Stimulated activated memory B cell treated with anti-CD40 and anti-IgM and Interleukin-4, amounts not matched to agents 10 μg/mL and 1 μg/mL and 100 μg/mL, for 72 hours (primary cell): ENCODE measurements at regions not wholly inside any gene's neighbourhood (a gene's known extent, or its start where the extent isn't known, plus 50 kb on each side); places are given as distances from the start of the nearest gene placed in this dataset.

Experiments
- ATAC-seq: fragments of 150-1000 bp; cut with Tn5 transposase; 2 replicates; pipeline ENCODE4 v1.10.0; 2021
- H3K27ac Mint-ChIP-seq: one replicate; pipeline ENCODE4 v1.8.0; 2022; ENCODE audit warnings: mild to moderate bottlenecking, mixed read lengths
- H3K27me3 Mint-ChIP-seq: one replicate; pipeline ENCODE4 v1.8.0; 2022; ENCODE audit warnings: mixed read lengths
- H3K36me3 Mint-ChIP-seq: one replicate; pipeline ENCODE4 v1.8.0; 2022; ENCODE audit warnings: mixed read lengths
- H3K4me1 Mint-ChIP-seq: one replicate; pipeline ENCODE4 v1.8.0; 2022; ENCODE audit warnings: mixed read lengths
- H3K4me3 Mint-ChIP-seq: one replicate; pipeline ENCODE4 v1.8.0; 2022; ENCODE audit warnings: mild to moderate bottlenecking, moderate library complexity, mixed read lengths
- H3K9me3 Mint-ChIP-seq: one replicate; pipeline ENCODE4 v1.8.0; 2022; ENCODE audit warnings: mixed read lengths

DNA sequence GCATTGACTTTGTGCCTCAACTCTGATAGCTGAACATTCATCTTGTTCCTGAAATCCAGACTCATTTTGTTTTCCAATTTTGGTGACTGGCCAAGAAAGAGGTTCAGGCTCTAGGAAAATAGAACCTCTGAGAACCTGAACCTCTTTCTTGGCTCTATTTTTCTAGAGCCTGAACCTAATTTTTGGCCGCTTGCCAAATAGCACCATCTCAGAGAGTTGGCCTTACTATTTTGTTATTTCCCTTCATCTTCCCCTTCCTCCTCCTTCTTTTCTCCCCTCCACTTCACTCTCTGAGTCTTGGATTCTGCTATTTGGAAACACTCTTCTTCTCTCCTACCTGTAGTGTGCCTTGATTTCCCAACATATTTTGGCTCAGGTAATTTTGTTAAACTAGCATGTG, 114.4 kb upstream of the CNTN1 start:
- H3K36me3 Mint-ChIP-seq, result no peaks in the 10 kb centered on the region
- no peaks in the 10 kb centered on the region for H3K27me3 Mint-ChIP-seq
- H3K4me1 Mint-ChIP-seq, result no peaks in the 10 kb centered on the region
- no peak for ATAC-seq
- H3K4me3 Mint-ChIP-seq, result no peak overlapping the region
- H3K27ac Mint-ChIP-seq, result no peak overlapping the region
- peaks cover 8% of the 10 kb centered on the region for H3K9me3 Mint-ChIP-seq

DNA sequence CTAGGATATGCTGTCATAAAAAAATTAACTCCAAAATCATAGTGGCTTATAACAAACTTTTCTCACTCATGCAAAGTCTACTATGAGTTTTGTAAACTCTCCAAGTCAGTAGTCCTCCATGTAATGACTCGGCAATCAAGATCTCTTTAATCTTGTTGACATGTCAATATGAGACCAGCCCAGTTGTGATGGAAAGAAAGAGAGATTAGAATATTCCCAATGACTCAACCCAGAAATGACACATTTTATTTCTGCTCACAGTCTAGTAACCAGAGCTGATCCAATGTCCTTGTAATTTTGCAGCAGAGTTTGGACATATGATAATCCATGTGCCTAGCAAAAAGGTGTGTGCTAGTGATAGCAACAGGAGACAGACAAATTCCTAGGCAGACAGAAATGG, 112.6 kb upstream of the CNTN1 start:
- ATAC-seq, result no peak
- Mint-ChIP-seq H3K4me1 (no peaks in the 10 kb centered on the region), H3K9me3 (peaks cover 8% of the 10 kb centered on the region), H3K4me3 (no peak overlapping the region), H3K27me3 (no peaks in the 10 kb centered on the region), H3K36me3 (no peaks in the 10 kb centered on the region), H3K27ac (no peak overlapping the region)

DNA sequence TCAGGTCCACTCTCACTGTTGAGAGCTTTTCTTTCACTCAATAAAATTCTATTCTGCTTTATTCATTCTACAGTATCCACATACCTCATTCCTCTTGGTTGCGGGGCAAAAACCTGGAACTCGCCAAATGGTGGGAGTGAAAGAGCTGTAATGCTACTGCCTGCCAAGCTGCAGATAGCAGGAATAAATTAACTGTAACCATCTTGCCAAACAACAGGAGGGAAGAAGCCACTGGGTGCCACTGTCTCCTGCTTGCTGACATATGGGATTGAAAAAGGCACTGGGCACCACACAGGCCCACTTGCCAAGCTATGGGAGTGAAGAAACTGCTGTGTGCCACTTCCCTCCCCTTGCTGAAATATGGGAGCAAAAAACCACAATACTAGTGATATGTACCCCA, 111.9 kb upstream of the CNTN1 start:
- Mint-ChIP-seq H3K4me3 (no peak overlapping the region), H3K36me3 (no peaks in the 10 kb centered on the region), H3K9me3 (peaks cover 8% of the 10 kb centered on the region), H3K4me1 (no peaks in the 10 kb centered on the region), H3K27ac (no peak overlapping the region), H3K27me3 (no peaks in the 10 kb centered on the region)
- no peak for ATAC-seq

DNA sequence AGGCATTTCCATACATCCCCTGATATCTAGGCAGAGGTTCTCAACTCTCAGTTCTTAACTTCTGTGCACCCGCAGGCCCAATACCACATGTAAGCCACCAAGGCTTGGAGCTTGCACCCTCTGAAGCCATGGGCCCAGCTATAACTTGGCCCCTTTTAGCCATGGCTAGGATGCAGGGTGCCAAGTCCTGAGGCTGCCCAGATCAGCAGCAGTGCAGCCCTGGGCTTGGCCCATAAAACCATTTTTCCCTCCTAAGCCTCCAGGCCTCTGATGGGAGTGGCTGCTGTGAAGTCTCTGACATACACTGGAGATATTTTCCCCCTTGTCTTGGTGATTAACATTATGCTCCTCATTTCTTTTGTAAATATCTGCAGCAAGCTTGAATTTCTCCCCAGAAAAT, 110.3 kb upstream of the CNTN1 start:
- peaks cover 8% of the 10 kb centered on the region for H3K9me3 Mint-ChIP-seq
- no peak for ATAC-seq
- H3K4me3 Mint-ChIP-seq, result no peak overlapping the region
- no peaks in the 10 kb centered on the region for H3K4me1 Mint-ChIP-seq
- H3K36me3 Mint-ChIP-seq, result no peaks in the 10 kb centered on the region
- no peak overlapping the region for H3K27ac Mint-ChIP-seq
- no peaks in the 10 kb centered on the region for H3K27me3 Mint-ChIP-seq

DNA sequence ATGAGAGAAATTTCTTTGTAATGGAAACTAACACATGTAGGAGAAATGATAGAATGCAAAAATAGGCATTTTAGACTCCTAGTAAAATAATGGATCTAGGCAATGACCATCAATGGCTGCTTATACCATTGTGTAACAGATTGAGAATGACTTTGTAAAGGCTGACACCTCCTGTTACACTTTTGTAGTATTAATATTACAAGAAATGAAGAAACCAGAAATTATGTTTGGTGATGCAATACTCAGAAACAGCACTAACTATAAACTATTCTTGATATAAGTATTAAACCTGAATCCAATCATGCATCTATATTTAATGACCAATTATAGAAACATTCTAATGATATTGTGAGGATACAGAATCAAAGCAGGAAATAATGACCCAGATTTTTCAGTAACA, 108.5 kb upstream of the CNTN1 start:
- Mint-ChIP-seq H3K4me1 (no peaks in the 10 kb centered on the region), H3K27me3 (no peaks in the 10 kb centered on the region), H3K27ac (no peak overlapping the region), H3K4me3 (no peak overlapping the region), H3K9me3 (peaks cover 9% of the 10 kb centered on the region), H3K36me3 (no peaks in the 10 kb centered on the region)
- ATAC-seq, result no peak

DNA sequence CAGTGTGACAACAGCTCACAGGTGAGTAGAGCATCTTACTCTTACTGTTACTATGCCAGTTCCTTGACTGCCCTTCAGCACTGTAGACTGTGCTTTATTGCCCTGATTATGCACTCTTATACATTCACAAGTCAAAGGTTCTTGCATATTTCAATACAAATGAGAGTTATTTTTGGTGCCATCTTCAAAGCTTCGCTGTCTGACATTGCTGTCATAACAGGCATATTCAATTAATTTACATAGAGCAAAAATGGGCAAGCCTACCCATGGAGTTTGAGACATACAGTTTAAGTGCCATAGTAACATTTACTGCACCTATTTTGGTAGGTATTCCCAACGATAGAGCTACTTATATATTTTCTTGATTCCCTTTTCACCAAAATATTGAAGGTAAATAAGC, 107.5 kb upstream of the CNTN1 start:
- no peaks in the 10 kb centered on the region for H3K36me3 Mint-ChIP-seq
- H3K4me3 Mint-ChIP-seq, result no peak overlapping the region
- ATAC-seq, result no peak
- H3K27me3 Mint-ChIP-seq, result no peaks in the 10 kb centered on the region
- H3K9me3 Mint-ChIP-seq, result peaks cover 17% of the 10 kb centered on the region
- H3K4me1 Mint-ChIP-seq, result no peaks in the 10 kb centered on the region
- H3K27ac Mint-ChIP-seq, result no peak overlapping the region

DNA sequence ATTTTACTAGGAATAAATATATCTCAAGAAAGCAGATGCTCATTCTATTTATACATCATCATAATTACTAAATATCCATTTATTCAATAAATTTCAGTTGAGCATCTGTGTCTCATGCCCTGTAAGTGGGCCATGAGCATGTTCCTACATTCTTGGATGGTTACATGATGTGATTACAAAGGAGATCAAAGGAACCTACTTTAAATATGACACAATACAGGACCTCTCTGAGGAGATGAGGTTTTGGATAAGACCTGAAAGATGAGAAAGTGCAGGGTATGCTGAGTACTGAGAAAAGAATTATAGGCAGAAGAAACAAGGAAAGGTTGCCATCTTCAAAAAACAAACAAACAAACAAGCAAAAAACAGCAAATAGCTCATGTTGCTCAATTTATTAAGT, 105.4 kb upstream of the CNTN1 start:
- no peaks in the 10 kb centered on the region for H3K4me1 Mint-ChIP-seq
- H3K27me3 Mint-ChIP-seq, result no peaks in the 10 kb centered on the region
- H3K36me3 Mint-ChIP-seq, result no peaks in the 10 kb centered on the region
- ATAC-seq, result no peak
- H3K9me3 Mint-ChIP-seq, result peaks cover 21% of the 10 kb centered on the region
- H3K4me3 Mint-ChIP-seq, result no peak overlapping the region
- H3K27ac Mint-ChIP-seq, result no peak overlapping the region

DNA sequence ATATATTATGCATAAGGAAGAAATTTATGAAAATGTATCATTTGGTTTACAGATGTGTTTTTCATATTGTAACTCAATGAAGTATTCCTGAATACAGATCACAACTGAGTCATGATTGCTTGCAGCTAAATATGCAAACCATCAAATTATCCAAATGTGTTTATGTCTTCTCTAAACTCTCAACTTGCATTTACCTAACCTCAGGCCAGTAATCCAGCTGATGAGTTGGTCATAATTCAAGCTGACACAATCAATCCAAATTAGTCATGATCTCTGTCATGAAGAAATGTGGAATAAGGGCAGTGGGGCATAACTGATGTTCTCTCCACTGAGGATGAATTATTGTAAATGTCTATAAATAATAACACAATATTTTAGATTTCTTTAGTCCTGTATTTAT, 104.8 kb upstream of the CNTN1 start:
- no peaks in the 10 kb centered on the region for H3K36me3 Mint-ChIP-seq
- no peak overlapping the region for H3K27ac Mint-ChIP-seq
- H3K9me3 Mint-ChIP-seq, result peaks cover 20% of the 10 kb centered on the region
- ATAC-seq, result no peak
- no peaks in the 10 kb centered on the region for H3K27me3 Mint-ChIP-seq
- no peak overlapping the region for H3K4me3 Mint-ChIP-seq
- no peaks in the 10 kb centered on the region for H3K4me1 Mint-ChIP-seq

DNA sequence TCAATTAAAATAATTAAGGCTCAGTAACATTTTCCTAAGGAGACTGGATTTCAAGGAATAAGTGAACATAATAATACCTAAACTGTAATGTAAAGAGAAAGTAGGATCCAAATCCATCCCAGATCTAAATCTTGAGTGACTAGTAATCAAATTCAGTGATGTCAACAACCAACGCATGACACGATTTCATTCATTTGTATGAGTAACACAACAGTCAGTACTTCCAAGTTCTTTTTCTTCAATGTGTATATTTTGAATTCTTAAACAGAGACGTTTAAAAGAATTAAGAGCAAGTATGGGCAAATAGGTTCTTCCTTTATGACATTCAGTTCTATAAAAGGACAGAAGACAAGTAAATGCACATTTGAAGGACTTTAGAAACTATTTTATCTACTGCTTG, 104.3 kb upstream of the CNTN1 start:
- H3K4me1 Mint-ChIP-seq, result no peaks in the 10 kb centered on the region
- no peak overlapping the region for H3K27ac Mint-ChIP-seq
- no peaks in the 10 kb centered on the region for H3K27me3 Mint-ChIP-seq
- H3K9me3 Mint-ChIP-seq, result peaks cover 18% of the 10 kb centered on the region
- ATAC-seq, result no peak
- no peaks in the 10 kb centered on the region for H3K36me3 Mint-ChIP-seq
- no peak overlapping the region for H3K4me3 Mint-ChIP-seq

DNA sequence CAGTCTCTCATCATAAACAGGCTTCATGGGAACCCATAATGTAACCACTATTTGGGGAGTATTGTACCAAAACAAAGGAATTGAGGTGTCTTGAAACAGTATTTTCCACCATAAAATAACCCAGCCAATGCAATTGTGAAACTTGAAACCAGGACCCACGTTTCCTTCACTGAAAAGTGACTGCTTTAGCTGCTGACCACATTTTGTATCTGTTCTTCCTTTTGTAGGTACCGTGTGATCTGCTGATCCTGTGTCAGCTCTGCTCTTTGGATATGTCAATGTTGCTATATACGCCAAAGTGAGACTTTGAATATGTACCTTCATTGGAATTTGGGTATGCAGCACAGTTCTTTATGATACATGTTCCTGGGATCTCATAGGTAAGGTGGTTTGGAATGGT, 95.1 kb upstream of the CNTN1 start:
- ATAC-seq, result no peak
- Mint-ChIP-seq H3K9me3 (peaks cover 12% of the 10 kb centered on the region), H3K4me3 (no peak overlapping the region)

DNA sequence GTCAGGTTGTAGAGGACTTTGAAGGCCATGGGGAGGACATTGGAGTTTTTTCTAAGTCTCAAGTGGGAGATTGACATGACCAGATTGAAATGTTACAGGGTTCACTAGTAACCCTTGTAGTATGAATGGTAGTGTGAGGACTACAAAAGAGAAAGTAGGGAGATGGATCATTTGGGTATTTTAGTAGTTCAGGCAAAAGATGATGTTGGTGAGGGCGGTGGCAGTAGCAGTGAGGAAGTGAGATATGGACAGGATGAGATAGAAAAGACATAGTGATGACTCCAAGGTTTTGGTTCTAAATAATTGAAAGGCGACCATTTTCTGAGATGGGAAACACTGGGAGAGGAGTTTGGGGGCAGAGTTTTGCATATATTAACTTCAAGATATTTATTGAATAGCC, 94.2 kb upstream of the CNTN1 start:
- Mint-ChIP-seq H3K27me3 (no peaks in the 10 kb centered on the region), H3K4me3 (no peak overlapping the region), H3K4me1 (no peaks in the 10 kb centered on the region), H3K9me3 (peaks cover 9% of the 10 kb centered on the region), H3K36me3 (no peaks in the 10 kb centered on the region), H3K27ac (no peak overlapping the region)
- ATAC-seq, result no peak

More for the DNA sequence above, 95.1 kb upstream of the CNTN1 start:
- Mint-ChIP-seq H3K27me3 (no peaks in the 10 kb centered on the region), H3K36me3 (no peaks in the 10 kb centered on the region), H3K4me1 (no peaks in the 10 kb centered on the region), H3K27ac (no peak overlapping the region)

DNA sequence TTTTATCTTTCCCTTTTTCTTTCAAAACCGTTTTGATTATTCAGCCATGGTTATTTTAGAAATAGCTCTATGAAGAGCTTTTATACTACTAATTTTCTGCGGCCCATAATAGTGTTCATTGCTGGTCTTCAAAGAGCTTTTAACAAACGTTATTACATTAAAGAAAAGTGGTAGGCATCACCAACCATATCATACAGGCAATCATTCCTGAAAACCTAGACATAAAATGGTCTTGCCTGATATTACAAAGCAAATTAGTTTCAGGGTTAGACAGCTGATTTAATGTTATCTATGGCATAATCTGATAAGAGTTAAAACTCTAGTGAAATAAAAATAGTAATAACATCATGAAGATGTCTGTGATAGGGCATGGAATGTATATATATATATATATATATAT, 89.7 kb upstream of the CNTN1 start:
- no peaks in the 10 kb centered on the region for H3K4me1 Mint-ChIP-seq
- peaks cover 6% of the 10 kb centered on the region for H3K9me3 Mint-ChIP-seq
- no peaks in the 10 kb centered on the region for H3K36me3 Mint-ChIP-seq
- H3K4me3 Mint-ChIP-seq, result no peak overlapping the region
- no peak overlapping the region for H3K27ac Mint-ChIP-seq
- H3K27me3 Mint-ChIP-seq, result no peaks in the 10 kb centered on the region
- ATAC-seq, result no peak

DNA sequence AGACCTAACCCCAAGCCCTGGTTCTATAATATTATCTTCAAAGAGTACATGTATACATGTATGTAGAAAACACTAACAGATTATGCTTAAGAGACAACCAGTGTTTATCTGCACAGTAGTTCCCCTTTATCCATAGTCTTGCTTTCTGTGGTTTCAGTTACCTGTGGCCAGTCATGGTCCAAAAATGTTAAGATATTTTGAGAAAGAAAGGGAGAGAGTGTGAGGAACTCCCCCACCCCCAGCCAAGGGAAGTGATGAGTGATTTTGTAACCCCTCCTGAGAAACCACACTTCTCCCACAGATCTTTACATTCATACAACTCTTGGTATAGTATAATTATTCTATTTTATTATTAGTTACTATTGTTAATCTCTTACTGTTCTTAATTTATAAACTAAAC, 77.3 kb upstream of the CNTN1 start:
- no peaks in the 10 kb centered on the region for H3K27me3 Mint-ChIP-seq
- ATAC-seq, result peak; percentile 63
- H3K4me3 Mint-ChIP-seq, result no peak overlapping the region
- no peaks in the 10 kb centered on the region for H3K4me1 Mint-ChIP-seq
- H3K36me3 Mint-ChIP-seq, result no peaks in the 10 kb centered on the region
- no peak overlapping the region for H3K27ac Mint-ChIP-seq
- peaks cover 2% of the 10 kb centered on the region for H3K9me3 Mint-ChIP-seq

DNA sequence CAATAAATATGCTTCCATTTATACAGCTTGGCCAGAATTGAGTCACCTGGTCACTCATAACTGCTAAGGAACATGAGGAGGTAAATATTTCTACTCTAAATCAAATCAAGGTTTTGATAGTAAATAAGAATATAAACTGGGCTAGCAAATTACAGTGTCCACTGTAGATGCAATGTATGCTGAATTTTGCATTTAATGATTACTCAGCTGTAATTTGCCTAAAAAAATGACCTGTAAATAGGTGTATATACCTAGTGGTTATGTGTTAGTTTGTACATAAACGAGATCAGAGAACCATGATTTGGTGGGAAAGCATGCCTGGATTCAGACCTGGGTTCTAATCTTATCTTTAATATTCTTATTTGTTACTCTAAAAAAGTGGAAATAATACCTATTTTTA, 76.6 kb upstream of the CNTN1 start:
- Mint-ChIP-seq H3K4me1 (no peaks in the 10 kb centered on the region), H3K36me3 (no peaks in the 10 kb centered on the region), H3K27me3 (no peaks in the 10 kb centered on the region), H3K27ac (no peak overlapping the region), H3K9me3 (no peaks in the 10 kb centered on the region), H3K4me3 (no peak overlapping the region)
- ATAC-seq, result no peak

DNA sequence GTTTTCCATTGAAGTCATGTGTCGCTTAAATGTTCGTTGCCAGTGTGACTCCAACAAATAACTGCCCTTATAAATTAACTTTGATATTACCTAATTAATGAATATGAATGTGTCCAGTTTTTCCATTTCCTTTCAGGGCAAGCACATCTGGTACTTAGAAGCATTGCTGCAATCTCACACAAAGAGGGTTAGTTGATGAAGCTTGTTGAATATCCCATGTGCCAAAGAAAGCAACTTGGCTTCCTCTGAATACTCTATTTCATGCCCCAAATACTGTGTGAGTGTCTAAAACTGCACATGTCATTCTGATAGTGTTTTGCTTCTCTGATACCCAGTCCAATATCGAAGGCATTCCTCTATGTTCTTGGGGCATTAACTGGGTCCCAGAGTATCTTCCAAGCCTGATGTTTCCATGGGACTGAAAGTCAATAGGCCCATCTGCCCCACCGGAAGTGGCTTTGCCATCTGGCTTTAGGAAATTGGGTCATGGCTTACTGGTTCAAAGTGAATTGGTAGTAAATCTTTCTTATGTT, 75.8 kb upstream of the CNTN1 start:
- no peak for ATAC-seq
- Mint-ChIP-seq H3K27ac (no peak overlapping the region), H3K4me3 (no peak overlapping the region), H3K9me3 (no peaks in the 10 kb centered on the region), H3K27me3 (no peaks in the 10 kb centered on the region), H3K4me1 (no peaks in the 10 kb centered on the region), H3K36me3 (no peaks in the 10 kb centered on the region)

DNA sequence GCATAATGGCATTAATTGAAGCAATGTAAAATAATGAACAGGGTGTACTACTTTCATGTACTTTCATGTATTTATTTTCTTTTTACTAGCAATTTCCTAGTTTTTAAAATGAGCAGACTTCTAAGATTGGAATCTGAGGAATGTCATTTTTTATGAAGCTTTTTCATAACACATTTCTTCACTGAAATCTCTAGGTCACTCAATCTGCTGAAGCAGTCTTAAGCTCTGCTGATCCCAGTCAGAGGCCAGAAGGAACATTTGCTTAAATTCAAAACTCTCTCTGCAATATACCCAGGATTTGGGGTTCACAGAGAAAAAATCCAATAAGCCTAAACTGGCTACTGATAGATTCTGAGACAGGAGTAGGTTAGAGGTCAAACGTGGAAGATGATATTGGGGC, 73.6 kb upstream of the CNTN1 start:
- H3K36me3 Mint-ChIP-seq, result no peaks in the 10 kb centered on the region
- H3K27ac Mint-ChIP-seq, result no peak overlapping the region
- no peak overlapping the region for H3K4me3 Mint-ChIP-seq

DNA sequence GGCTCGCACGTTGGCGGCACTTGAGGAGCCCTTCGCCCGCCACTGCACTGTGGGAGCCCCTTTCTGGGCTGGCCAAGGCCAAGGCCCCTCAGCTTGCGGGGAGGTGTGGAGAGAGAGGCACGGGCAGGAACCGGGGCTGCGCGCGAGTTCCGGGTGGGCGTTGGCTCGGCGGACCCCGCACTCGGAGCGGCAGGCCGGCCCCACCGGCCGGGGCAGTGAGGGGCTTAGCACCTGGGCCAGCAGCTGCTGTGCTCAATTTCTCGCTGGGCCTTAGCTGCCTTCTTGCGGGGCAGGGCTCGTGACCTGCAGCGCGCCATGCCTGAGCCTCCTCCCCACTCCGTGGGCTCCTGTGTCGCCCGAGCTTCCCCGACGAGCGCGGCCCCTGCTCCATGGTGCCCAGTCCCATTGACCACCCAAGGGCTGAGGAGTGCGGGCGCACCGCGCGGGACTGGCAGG, 71.6 kb upstream of the CNTN1 start:
- Mint-ChIP-seq H3K36me3 (no peaks in the 10 kb centered on the region), H3K4me3 (no peak overlapping the region), H3K9me3 (no peaks in the 10 kb centered on the region), H3K27ac (no peak overlapping the region), H3K27me3 (peaks cover 10% of the 10 kb centered on the region), H3K4me1 (no peaks in the 10 kb centered on the region)
- ATAC-seq, result peak; percentile 31

More for the DNA sequence above, 73.6 kb upstream of the CNTN1 start:
- ATAC-seq, result no peak
- Mint-ChIP-seq H3K27me3 (peaks cover 5% of the 10 kb centered on the region), H3K9me3 (no peaks in the 10 kb centered on the region), H3K4me1 (no peaks in the 10 kb centered on the region)
